ENCODE measurements at regions not wholly inside any gene's neighbourhood (a gene's known extent, or its start where the extent isn't known, plus 50 kb on each side); places are given as distances from the start of the nearest gene placed in this dataset.
"Not testable (repeated sequence)": the region's sequence is repeated elsewhere in the genome, so short reads cannot be mapped to it uniquely, and the experiment has no call there.

DNA sequence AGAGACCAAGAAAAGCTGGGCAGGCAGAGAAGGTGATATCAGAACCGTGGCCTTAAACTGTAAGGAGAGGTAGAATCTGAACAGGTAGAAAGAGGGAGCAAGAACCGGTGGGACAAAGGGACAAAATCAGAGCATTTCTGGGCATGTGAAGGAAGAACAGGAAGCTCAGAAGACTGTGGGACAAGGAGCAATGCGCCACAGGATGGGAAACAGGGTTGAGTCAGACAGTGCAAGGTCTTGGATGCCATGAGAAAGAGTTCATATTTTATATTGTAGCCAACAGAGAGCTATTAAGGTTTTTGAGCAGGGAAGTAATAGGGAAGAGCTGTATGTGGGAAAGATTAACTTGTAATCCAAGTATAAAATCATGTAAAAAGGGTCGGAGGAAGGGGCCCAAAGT, 106.4 kb upstream of the UGP2 start:
- TF ChIP-seq, protein P1, sequence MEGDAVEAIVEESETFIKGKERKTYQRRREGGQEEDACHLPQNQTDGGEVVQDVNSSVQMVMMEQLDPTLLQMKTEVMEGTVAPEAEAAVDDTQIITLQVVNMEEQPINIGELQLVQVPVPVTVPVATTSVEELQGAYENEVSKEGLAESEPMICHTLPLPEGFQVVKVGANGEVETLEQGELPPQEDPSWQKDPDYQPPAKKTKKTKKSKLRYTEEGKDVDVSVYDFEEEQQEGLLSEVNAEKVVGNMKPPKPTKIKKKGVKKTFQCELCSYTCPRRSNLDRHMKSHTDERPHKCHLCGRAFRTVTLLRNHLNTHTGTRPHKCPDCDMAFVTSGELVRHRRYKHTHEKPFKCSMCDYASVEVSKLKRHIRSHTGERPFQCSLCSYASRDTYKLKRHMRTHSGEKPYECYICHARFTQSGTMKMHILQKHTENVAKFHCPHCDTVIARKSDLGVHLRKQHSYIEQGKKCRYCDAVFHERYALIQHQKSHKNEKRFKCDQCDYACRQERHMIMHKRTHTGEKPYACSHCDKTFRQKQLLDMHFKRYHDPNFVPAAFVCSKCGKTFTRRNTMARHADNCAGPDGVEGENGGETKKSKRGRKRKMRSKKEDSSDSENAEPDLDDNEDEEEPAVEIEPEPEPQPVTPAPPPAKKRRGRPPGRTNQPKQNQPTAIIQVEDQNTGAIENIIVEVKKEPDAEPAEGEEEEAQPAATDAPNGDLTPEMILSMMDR (IDR thresholded peaks at IDR 0.05; ENCODE audit: low read depth, low read length): no peak
- in situ Hi-C loops (cut with HindIII; ENCODE audit: low sequenced_read_pairs): no loop called here
- DNase-seq (ENCODE audit: low read depth, low spot score): peak; percentile 52
- no peak overlapping the region for H3K4me3 ChIP-seq (ENCODE audit: low read depth, low read length)

DNA sequence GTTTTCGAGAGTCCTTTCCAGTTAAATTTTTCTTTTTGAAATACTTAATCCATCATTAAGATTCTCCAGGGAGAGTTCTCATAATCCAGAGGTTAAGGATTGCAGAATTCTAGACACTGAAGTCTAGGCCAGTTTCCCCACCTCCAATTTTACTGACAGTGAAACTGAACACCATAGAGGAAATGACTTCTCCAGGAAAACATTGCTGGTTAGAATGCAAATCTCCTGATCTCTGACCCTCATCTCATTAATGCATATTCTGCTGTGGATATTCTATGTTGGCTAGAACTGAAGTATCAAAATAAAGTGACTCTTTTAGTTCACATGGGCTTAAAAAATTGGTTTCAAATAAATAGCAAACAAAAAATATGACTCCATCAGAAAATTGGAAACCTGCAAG, 105.8 kb upstream of the UGP2 start:
- in situ Hi-C loops (cut with HindIII; ENCODE audit: low sequenced_read_pairs): no loop called here
- TF ChIP-seq, protein P1 (IDR thresholded peaks at IDR 0.05; ENCODE audit: low read depth, low read length): no peak
- no peak overlapping the region for H3K4me3 ChIP-seq (ENCODE audit: low read depth, low read length)
- peak; percentile 26 for DNase-seq (ENCODE audit: low read depth, low spot score)

DNA sequence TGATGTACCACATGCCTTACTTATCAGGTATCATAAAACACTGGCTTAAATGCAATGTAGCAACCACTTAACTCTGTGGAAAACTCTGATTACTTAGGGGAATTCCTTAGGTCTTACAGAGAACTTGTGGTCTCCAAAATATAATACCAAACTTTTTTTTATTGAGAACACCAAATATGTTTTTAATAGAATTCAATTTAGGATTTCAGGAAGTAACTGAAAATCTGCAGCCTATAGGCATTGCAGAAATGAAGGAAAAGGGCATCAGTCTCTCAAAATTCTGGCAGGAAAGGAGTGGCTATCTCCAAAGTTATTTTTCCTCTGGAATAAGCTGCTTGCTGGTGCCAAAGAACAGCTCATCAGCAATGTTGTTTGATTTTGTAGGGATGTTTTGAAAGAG, 105.3 kb upstream of the UGP2 start:
- TF ChIP-seq, protein P1 (IDR thresholded peaks at IDR 0.05; ENCODE audit: low read depth, low read length): no peak
- in situ Hi-C loops (cut with HindIII; ENCODE audit: low sequenced_read_pairs): no loop called here

DNA sequence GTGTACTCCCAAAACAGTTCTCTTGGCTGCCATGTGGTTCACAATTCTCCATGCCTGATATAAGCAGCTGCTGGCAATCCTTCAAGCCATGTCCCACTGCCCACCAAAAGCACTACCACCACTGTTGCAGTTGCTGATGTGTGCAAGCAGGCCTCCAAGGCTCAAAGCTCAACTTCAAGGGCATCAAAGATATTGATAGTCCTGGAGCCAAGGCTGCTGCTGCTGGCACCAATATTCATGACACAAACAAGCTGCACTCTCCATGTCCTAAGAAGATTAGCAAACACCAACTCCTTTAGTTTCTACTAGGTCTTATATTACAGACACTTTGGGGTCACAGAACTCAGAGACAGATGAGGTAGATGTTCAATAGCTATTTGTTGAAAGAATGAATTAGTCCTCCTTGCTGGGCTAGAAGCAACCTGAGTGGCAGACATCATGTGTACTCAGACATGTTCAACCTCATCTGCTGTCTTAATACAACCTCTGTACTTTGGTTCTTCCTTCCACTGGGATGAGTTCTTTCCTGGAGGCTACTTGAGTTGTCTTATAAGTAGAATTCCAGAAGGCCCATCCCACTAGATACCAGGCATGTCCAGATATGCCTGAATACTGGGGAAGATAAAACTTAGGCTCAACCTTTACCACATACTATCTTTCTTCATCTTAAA, 104.5 kb upstream of the UGP2 start:
- no peak overlapping the region for H3K4me3 ChIP-seq (ENCODE audit: low read depth, low read length)
- in situ Hi-C loops (cut with HindIII; ENCODE audit: low sequenced_read_pairs): no loop called here
- no peak for DNase-seq (ENCODE audit: low read depth, low spot score)
- TF ChIP-seq, protein P1 (IDR thresholded peaks at IDR 0.05; ENCODE audit: low read depth, low read length): no peak

More for the DNA sequence above, 105.3 kb upstream of the UGP2 start:
- H3K4me3 ChIP-seq (ENCODE audit: low read depth, low read length): no peak overlapping the region
- DNase-seq (ENCODE audit: low read depth, low spot score): peak; percentile 55

DNA sequence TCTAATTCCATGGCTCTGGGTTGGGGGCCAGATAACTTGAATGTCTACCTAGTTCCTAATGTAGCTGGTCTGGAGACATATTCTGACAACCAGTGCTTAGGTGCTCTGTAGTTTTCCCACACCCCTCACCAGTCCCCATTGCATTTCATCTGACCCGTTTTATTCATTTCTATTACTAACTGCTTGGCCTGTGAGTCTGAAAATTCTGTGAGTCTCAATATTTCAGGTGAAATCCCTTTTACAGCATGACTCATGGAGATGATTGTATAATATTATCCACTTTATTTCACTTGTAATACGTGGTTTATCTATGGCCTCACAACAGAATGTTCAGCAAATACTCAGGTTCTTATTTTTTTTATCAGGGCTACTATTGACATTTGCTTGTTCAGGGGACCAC, 103.7 kb upstream of the UGP2 start:
- DNase-seq (ENCODE audit: low read depth, low spot score): no peak
- H3K4me3 ChIP-seq (ENCODE audit: low read depth, low read length): no peak overlapping the region
- TF ChIP-seq, protein P1 (IDR thresholded peaks at IDR 0.05; ENCODE audit: low read depth, low read length): no peak
- in situ Hi-C loops (cut with HindIII; ENCODE audit: low sequenced_read_pairs): no loop called here

DNA sequence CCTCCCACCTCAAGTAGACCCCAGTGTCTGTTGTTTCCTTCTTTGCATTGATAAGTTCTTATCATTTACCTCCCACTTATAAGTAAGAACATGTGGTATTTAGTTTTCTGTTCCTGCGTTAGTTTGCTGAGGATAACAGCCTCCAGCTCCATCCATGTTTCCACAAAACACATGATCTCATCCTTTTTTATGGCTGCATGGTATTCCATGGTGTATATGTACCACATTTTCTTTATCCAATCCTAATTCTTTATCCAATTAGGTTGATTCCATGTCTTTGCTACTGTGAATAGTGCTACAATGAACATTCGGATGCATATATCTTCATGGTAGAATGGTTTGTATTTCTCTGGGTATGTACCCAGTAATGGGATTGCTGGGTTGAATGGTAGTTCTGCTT, 102.5 kb upstream of the UGP2 start:
- DNase-seq (ENCODE audit: low read depth, low spot score); in situ Hi-C loops (cut with HindIII; ENCODE audit: low sequenced_read_pairs); H3K4me3 ChIP-seq (ENCODE audit: low read depth, low read length): not testable (repeated sequence)

DNA sequence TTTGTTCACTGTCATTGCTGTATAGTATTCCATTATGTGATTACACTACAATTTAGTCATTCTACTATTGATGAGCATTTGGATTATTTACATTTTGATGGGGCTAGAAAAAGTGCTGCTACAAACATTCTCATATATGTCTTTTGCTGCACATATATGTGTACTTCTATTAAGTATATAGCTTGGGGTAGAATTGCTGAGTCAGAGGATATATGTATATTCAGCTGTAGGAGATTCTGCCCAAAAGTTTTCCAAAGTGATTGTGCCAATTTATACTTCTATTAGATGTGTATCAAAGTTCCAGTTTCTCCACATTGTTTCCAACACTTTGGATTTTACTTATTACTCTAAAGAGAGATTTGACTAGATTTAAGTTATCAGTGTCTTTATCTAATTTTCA, 101.7 kb upstream of the UGP2 start:
- no peak for DNase-seq (ENCODE audit: low read depth, low spot score)
- TF ChIP-seq, protein P1 (IDR thresholded peaks at IDR 0.05; ENCODE audit: low read depth, low read length): no peak
- in situ Hi-C loops (cut with HindIII; ENCODE audit: low sequenced_read_pairs): no loop called here
- H3K4me3 ChIP-seq (ENCODE audit: low read depth, low read length): no peak overlapping the region
